ENCODE measurements at regions not wholly inside any gene's neighbourhood (a gene's known extent, or its start where the extent isn't known, plus 50 kb on each side); places are given as distances from the start of the nearest gene placed in this dataset.

- TF ChIP-seq, protein P1, sequence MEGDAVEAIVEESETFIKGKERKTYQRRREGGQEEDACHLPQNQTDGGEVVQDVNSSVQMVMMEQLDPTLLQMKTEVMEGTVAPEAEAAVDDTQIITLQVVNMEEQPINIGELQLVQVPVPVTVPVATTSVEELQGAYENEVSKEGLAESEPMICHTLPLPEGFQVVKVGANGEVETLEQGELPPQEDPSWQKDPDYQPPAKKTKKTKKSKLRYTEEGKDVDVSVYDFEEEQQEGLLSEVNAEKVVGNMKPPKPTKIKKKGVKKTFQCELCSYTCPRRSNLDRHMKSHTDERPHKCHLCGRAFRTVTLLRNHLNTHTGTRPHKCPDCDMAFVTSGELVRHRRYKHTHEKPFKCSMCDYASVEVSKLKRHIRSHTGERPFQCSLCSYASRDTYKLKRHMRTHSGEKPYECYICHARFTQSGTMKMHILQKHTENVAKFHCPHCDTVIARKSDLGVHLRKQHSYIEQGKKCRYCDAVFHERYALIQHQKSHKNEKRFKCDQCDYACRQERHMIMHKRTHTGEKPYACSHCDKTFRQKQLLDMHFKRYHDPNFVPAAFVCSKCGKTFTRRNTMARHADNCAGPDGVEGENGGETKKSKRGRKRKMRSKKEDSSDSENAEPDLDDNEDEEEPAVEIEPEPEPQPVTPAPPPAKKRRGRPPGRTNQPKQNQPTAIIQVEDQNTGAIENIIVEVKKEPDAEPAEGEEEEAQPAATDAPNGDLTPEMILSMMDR (IDR thresholded peaks at IDR 0.05) = no peak
- no peak for TF ChIP-seq SIN3A (IDR thresholded peaks at IDR 0.05; ENCODE audit: borderline replicate concordance, insufficient read depth, low read depth, low read length)
- no peak for TF ChIP-seq POLR2AphosphoS5 (IDR thresholded peaks at IDR 0.05; ENCODE audit: low read depth, low read length)
These were observed 127.4 kb downstream of the SLC17A6 start for GRCh38 chr11:22465620-22466019.
